ENCODE measurements at regions not wholly inside any gene's neighbourhood (a gene's known extent, or its start where the extent isn't known, plus 50 kb on each side); places are given as distances from the start of the nearest gene placed in this dataset.

- H3K9ac ChIP-seq (ENCODE audit: low read length) = no peak overlapping the region
- BruUV-seq (replicated peaks) = no TSS peak
- TF ChIP-seq ZFX (IDR thresholded peaks at IDR 0.05) (no peak), ZNF274 (IDR thresholded peaks at IDR 0.05; ENCODE audit: low read depth, low read length) (no peak), CEBPB (IDR thresholded peaks at IDR 0.05; ENCODE audit: low read depth) (no peak), ZBTB33 (IDR thresholded peaks at IDR 0.05; ENCODE audit: extremely low read depth, insufficient replicate concordance, low read length) (no peak), EGR1 (IDR thresholded peaks at IDR 0.05; ENCODE audit: low read depth) (no peak), YY1 (IDR thresholded peaks at IDR 0.05; ENCODE audit: extremely low read depth, insufficient replicate concordance, low read depth, low read length) (no peak), SIN3A (IDR thresholded peaks at IDR 0.05; ENCODE audit: low read depth) (no peak), TCF7L2 (IDR thresholded peaks at IDR 0.05; ENCODE audit: borderline replicate concordance, extremely low read depth, insufficient read depth, insufficient read length) (no peak), POLR2AphosphoS5 (IDR thresholded peaks at IDR 0.05; ENCODE audit: low read depth, low read length) (no peak), MAX (IDR thresholded peaks at IDR 0.05) (no peak)
- H3K27ac ChIP-seq (ENCODE audit: low read depth, low read length) = no peak overlapping the region
- intact Hi-C loops (cut with micrococcal nuclease) = no loop called here
- RAD21 ChIA-PET (ENCODE audit: low non-redundant PET in 1 of 2, low total read pairs in 2 of 2, uncharacterized antibody in 2 of 2, unreplicated experiment in 2 of 2) = no interaction called here
- no peaks in the 10 kb centered on the region for H3K79me2 ChIP-seq (ENCODE audit: insufficient read depth, low read length)
- no peaks in the 10 kb centered on the region for H3K9me2 ChIP-seq (ENCODE audit: insufficient read depth)
- no peak for ATAC-seq
- H3K4me2 ChIP-seq (ENCODE audit: low read length) = no peak overlapping the region
- DNase-seq (ENCODE audit: low read depth, low spot score) = no peak
- no peaks in the 10 kb centered on the region for H3K27me3 ChIP-seq (ENCODE audit: insufficient read depth, low read length)
- no peak overlapping the region for H2AFZ ChIP-seq (ENCODE audit: low read depth, low read length, poor library complexity, severe bottlenecking)
- no peaks in the 10 kb centered on the region for H3K9me3 ChIP-seq (ENCODE audit: control insufficient read depth in 1 of 2, insufficient read depth in 1 of 2, low read depth in 1 of 2, low read length in 2 of 2)
- H3K4me3 ChIP-seq (replicated peaks in 1 of 2; ENCODE audit: low read depth in 1 of 2, low read length in 2 of 2) = no peak overlapping the region
- POLR2A ChIA-PET = no interaction called here
- H3K36me3 ChIP-seq (ENCODE audit: control insufficient read depth in 1 of 2, insufficient read depth in 2 of 2, low read length in 2 of 2) = no peaks in the 10 kb centered on the region
- H4K20me1 ChIP-seq (ENCODE audit: insufficient read depth) = no peaks in the 10 kb centered on the region
- CTCF ChIA-PET = no interaction called here
- H3K4me1 ChIP-seq (ENCODE audit: control insufficient read depth in 1 of 2, insufficient read depth in 2 of 2, low read length in 2 of 2) = no peaks in the 10 kb centered on the region
Observed at GRCh38 chr4:136443006-136443405, 1089.3 kb downstream of the PCDH18 start.

Measured in HCT116 (cell line).